ENCODE measurements at regions not wholly inside any gene's neighbourhood (a gene's known extent, or its start where the extent isn't known, plus 50 kb on each side); places are given as distances from the start of the nearest gene placed in this dataset.

- H3K4me3 ChIP-seq = no peak overlapping the region
- no peak overlapping the region for H3K27ac ChIP-seq (replicated peaks in 1 of 4)
- DNase-seq (ENCODE audit: extremely low spot score) = no peak
- H3K36me3 ChIP-seq = no peaks in the 10 kb centered on the region
- H3K9me3 ChIP-seq = no peaks in the 10 kb centered on the region
- no peaks in the 10 kb centered on the region for H3K4me1 ChIP-seq
- H3K27me3 ChIP-seq = no peaks in the 10 kb centered on the region
- TF ChIP-seq POLR2AphosphoS5 (IDR thresholded peaks at IDR 0.05) (no peak), EP300 (IDR thresholded peaks at IDR 0.05) (no peak), CTCF (IDR thresholded peaks at IDR 0.05) (no peak), POLR2A (IDR thresholded peaks at IDR 0.05; ENCODE audit: low read depth) (no peak)
- intact Hi-C loops (cut with DNase I) = no loop called here
- 68% methylated on average over 4 of the region's 4 CpGs for WGBS
Measured at GRCh38 chr2:6011921-6012320, 319.7 kb downstream of the SOX11 start.

DNA sequence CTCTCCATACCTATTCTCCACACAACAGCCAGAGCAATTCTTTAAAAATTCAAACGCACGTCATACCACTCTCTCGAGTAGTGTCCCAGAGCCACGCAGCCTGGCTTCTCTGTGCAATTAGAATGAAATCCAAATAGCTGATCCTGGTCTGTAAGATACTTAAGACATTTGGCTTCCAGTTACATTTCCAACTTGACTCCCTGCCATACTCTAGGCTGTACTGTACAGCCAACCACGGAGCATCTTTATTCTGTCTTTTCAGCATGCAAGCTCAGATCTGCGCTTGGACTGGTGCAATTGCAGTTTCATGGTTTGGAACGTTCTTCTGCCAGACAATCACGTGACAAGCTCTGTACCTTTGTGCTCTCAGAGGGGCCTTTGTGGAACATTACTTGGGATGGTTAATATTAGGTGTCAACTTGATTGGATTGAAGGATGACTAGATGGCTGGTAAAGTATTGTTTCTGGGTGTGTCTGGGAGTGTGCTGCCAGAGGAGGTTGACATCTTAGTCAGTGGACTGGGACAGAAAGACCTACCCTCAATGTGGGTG is 325.6 kb downstream of the SOX11 start:
- H3K27me3 ChIP-seq = no peaks in the 10 kb centered on the region
- TF ChIP-seq CTCF (IDR thresholded peaks at IDR 0.05) (no peak), EP300 (IDR thresholded peaks at IDR 0.05) (no peak), POLR2A (IDR thresholded peaks at IDR 0.05; ENCODE audit: low read depth) (no peak), POLR2AphosphoS5 (IDR thresholded peaks at IDR 0.05) (no peak)

GRCh38 chr2:6024229-6024628 is 332.0 kb downstream of the SOX11 start:
- 93% methylated on average over 2 of the region's 2 CpGs for WGBS
- H3K9me3 ChIP-seq = no peaks in the 10 kb centered on the region
- no peak for DNase-seq (ENCODE audit: extremely low spot score)
- H3K27me3 ChIP-seq = no peaks in the 10 kb centered on the region
- H3K4me3 ChIP-seq = no peak overlapping the region
- intact Hi-C loops (cut with DNase I) = no loop called here
- TF ChIP-seq POLR2AphosphoS5 (IDR thresholded peaks at IDR 0.05) = no peak
- TF ChIP-seq CTCF (IDR thresholded peaks at IDR 0.05) = no peak
- no peak for TF ChIP-seq EP300 (IDR thresholded peaks at IDR 0.05)
- no peak for TF ChIP-seq POLR2A (IDR thresholded peaks at IDR 0.05; ENCODE audit: low read depth)
- H3K4me1 ChIP-seq = no peaks in the 10 kb centered on the region
- no peaks in the 10 kb centered on the region for H3K36me3 ChIP-seq
- no peak overlapping the region for H3K27ac ChIP-seq (replicated peaks in 1 of 4)

More for the DNA sequence above, 325.6 kb downstream of the SOX11 start:
- 83% methylated on average over 8 of the region's 8 CpGs for WGBS
- intact Hi-C loops (cut with DNase I) = no loop called here
- no peak for DNase-seq (ENCODE audit: extremely low spot score)
- no peak overlapping the region for H3K4me3 ChIP-seq
- no peak overlapping the region for H3K27ac ChIP-seq (replicated peaks in 1 of 4)
- no peaks in the 10 kb centered on the region for H3K9me3 ChIP-seq
- H3K36me3 ChIP-seq = no peaks in the 10 kb centered on the region
- no peaks in the 10 kb centered on the region for H3K4me1 ChIP-seq

GRCh38 chr2:6024784-6025183 is 332.6 kb downstream of the SOX11 start:
- Histone ChIP-seq H3K4me3 (no peak overlapping the region), H3K27me3 (no peaks in the 10 kb centered on the region), H3K36me3 (no peaks in the 10 kb centered on the region), H3K9me3 (no peaks in the 10 kb centered on the region), H3K27ac (replicated peaks in 1 of 4) (no peak overlapping the region), H3K4me1 (no peaks in the 10 kb centered on the region)
- no peak for TF ChIP-seq EP300 (IDR thresholded peaks at IDR 0.05)
- no peak for TF ChIP-seq CTCF (IDR thresholded peaks at IDR 0.05)
- TF ChIP-seq POLR2A (IDR thresholded peaks at IDR 0.05; ENCODE audit: low read depth) = no peak
- TF ChIP-seq POLR2AphosphoS5 (IDR thresholded peaks at IDR 0.05) = no peak
- intact Hi-C loops (cut with DNase I) = no loop called here
- DNase-seq (ENCODE audit: extremely low spot score) = no peak
- WGBS = 100% methylated on average over 1 of the region's 1 CpG

GRCh38 chr2:6025391-6025790 is 333.2 kb downstream of the SOX11 start:
- TF ChIP-seq CTCF (IDR thresholded peaks at IDR 0.05) = no peak
- no peak for TF ChIP-seq POLR2AphosphoS5 (IDR thresholded peaks at IDR 0.05)
- no peak for TF ChIP-seq POLR2A (IDR thresholded peaks at IDR 0.05; ENCODE audit: low read depth)
- TF ChIP-seq EP300 (IDR thresholded peaks at IDR 0.05) = no peak
- no peaks in the 10 kb centered on the region for H3K4me1 ChIP-seq
- H3K27ac ChIP-seq (replicated peaks in 1 of 4) = no peak overlapping the region
- no peak overlapping the region for H3K4me3 ChIP-seq
- no peaks in the 10 kb centered on the region for H3K9me3 ChIP-seq
- 84% methylated on average over 6 of the region's 6 CpGs for WGBS
- intact Hi-C loops (cut with DNase I) = no loop called here
- H3K36me3 ChIP-seq = no peaks in the 10 kb centered on the region
- no peak for DNase-seq (ENCODE audit: extremely low spot score)
- H3K27me3 ChIP-seq = peaks cover 0 to 3% (median 0%) of the 10 kb centered on the region in 4 donors
